DOHH2 (cell line): ENCODE measurements at regions not wholly inside any gene's neighbourhood (a gene's known extent, or its start where the extent isn't known, plus 50 kb on each side); places are given as distances from the start of the nearest gene placed in this dataset.

Source experiments
- CTCF ChIP-seq: fragments of 200-600 bp; sonication (generic); IDR thresholded peaks from one replicate; pipeline ENCODE4 v1.5.1; 2014; ENCODE audit warnings: antibody characterized with exemption, mild to moderate bottlenecking, low read depth, low read length; ENCODE audit not compliant: poor library complexity, severe bottlenecking
- EZH2phosphoT487 ChIP-seq: fragments of 200-600 bp; sonication (generic); IDR thresholded peaks from 2 replicates; pipeline ENCODE4 v1.6.1; 2017; ENCODE audit warnings: borderline replicate concordance, mild to moderate bottlenecking, antibody characterized with exemption, low read length, moderate library complexity, mixed read lengths

DNA sequence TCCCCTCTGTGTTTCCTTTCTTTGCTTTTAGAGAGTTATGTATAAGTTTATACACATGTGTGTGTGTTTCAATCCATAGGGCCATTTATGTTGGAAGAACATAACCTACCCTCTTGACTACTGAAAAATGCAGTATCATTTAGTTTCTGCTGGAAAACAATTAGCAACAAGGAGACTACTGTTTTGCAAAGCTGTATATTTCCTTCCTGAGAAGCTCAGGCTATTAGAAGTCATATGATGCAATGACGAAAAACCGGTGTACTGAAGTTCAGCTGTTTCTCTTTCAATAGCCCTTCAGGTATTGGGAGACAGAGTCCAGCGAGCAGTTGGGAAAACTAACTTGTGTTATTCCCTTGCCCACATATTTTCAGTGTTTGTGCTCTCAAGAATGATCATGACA is 447.7 kb upstream of the GYPC start:
- no peak for TF ChIP-seq CTCF
- TF ChIP-seq EZH2phosphoT487, result no peak
